ENCODE measurements at regions not wholly inside any gene's neighbourhood (a gene's known extent, or its start where the extent isn't known, plus 50 kb on each side); places are given as distances from the start of the nearest gene placed in this dataset.
"Not testable (repeated sequence)": the region's sequence is repeated elsewhere in the genome, so short reads cannot be mapped to it uniquely, and the experiment has no call there.

- Mint-ChIP-seq H3K27me3 (ENCODE audit: unreplicated experiment) (no peaks in the 10 kb centered on the region), H3K36me3 (ENCODE audit: unreplicated experiment) (no peaks in the 10 kb centered on the region), H3K4me1 (ENCODE audit: unreplicated experiment) (peaks cover 2% of the 10 kb centered on the region), H3K9me3 (ENCODE audit: unreplicated experiment) (no peaks in the 10 kb centered on the region), H3K27ac (ENCODE audit: unreplicated experiment) (no peak overlapping the region), H3K4me3 (ENCODE audit: unreplicated experiment) (no peak overlapping the region)
- no peak for TF ChIP-seq CTCF (IDR thresholded peaks at IDR 0.05)
- no peak for DNase-seq (ENCODE audit: extremely low spot score, unreplicated experiment)
Observed at GRCh38 chr5:17412760-17413671, 85.0 kb upstream of the TAF11L2 start.

- Mint-ChIP-seq H3K36me3 (ENCODE audit: unreplicated experiment) (no peaks in the 10 kb centered on the region), H3K4me1 (ENCODE audit: unreplicated experiment) (peaks cover 2% of the 10 kb centered on the region), H3K27ac (ENCODE audit: unreplicated experiment) (no peak overlapping the region), H3K4me3 (ENCODE audit: unreplicated experiment) (no peak overlapping the region), H3K9me3 (ENCODE audit: unreplicated experiment) (no peaks in the 10 kb centered on the region), H3K27me3 (ENCODE audit: unreplicated experiment) (no peaks in the 10 kb centered on the region)
- DNase-seq (ENCODE audit: extremely low spot score, unreplicated experiment), result no peak
- no peak for TF ChIP-seq CTCF (IDR thresholded peaks at IDR 0.05)
Observed at GRCh38 chr5:17413691-17414090, 84.3 kb upstream of the TAF11L2 start.

GRCh38 chr5:17415321-17415758, 82.7 kb upstream of the TAF11L2 start:
- Mint-ChIP-seq H3K4me3 (ENCODE audit: unreplicated experiment) (no peak overlapping the region), H3K27ac (ENCODE audit: unreplicated experiment) (no peak overlapping the region), H3K27me3 (ENCODE audit: unreplicated experiment) (no peaks in the 10 kb centered on the region), H3K9me3 (ENCODE audit: unreplicated experiment) (no peaks in the 10 kb centered on the region), H3K4me1 (ENCODE audit: unreplicated experiment) (peaks cover 2% of the 10 kb centered on the region), H3K36me3 (ENCODE audit: unreplicated experiment) (no peaks in the 10 kb centered on the region)
- no peak for DNase-seq (ENCODE audit: extremely low spot score, unreplicated experiment)
- TF ChIP-seq CTCF (IDR thresholded peaks at IDR 0.05), result no peak

- H3K4me1 Mint-ChIP-seq (ENCODE audit: unreplicated experiment); DNase-seq (ENCODE audit: extremely low spot score, unreplicated experiment); H3K36me3 Mint-ChIP-seq (ENCODE audit: unreplicated experiment); H3K27ac Mint-ChIP-seq (ENCODE audit: unreplicated experiment); H3K9me3 Mint-ChIP-seq (ENCODE audit: unreplicated experiment); H3K27me3 Mint-ChIP-seq (ENCODE audit: unreplicated experiment); H3K4me3 Mint-ChIP-seq (ENCODE audit: unreplicated experiment): not testable (repeated sequence)
Observed at GRCh38 chr5:17416374-17416773, 81.7 kb upstream of the TAF11L2 start.

- H3K27ac Mint-ChIP-seq (ENCODE audit: unreplicated experiment), result no peak overlapping the region
- H3K36me3 Mint-ChIP-seq (ENCODE audit: unreplicated experiment), result no peaks in the 10 kb centered on the region
- H3K4me1 Mint-ChIP-seq (ENCODE audit: unreplicated experiment), result peaks cover 3% of the 10 kb centered on the region
- H3K4me3 Mint-ChIP-seq (ENCODE audit: unreplicated experiment), result no peak overlapping the region
- no peak for TF ChIP-seq CTCF (IDR thresholded peaks at IDR 0.05)
- H3K27me3 Mint-ChIP-seq (ENCODE audit: unreplicated experiment), result peaks cover 3% of the 10 kb centered on the region
- DNase-seq (ENCODE audit: extremely low spot score, unreplicated experiment), result no peak
- H3K9me3 Mint-ChIP-seq (ENCODE audit: unreplicated experiment), result no peaks in the 10 kb centered on the region
Observed at GRCh38 chr5:17424674-17425073, 73.4 kb upstream of the TAF11L2 start.
